GM23338 (cell line): ENCODE measurements at regions not wholly inside any gene's neighbourhood (a gene's known extent, or its start where the extent isn't known, plus 50 kb on each side); places are given as distances from the start of the nearest gene placed in this dataset.

Experiments
- ATAC-seq: fragments of 200-7000 bp; cut with Tn5 transposase; 3 replicates; pipeline ENCODE4 v1.9.1; 2020
- DNase-seq: peaks from one replicate; pipeline ENCODE4 v3.0.0-alpha.2; 2015; ENCODE audit warnings: low spot score
- H2AFZ ChIP-seq: fragments of 200-600 bp; sonication (generic); 2 replicates; pipeline ENCODE4 v1.8.0; 2016; ENCODE audit warnings: antibody characterized with exemption, mild to moderate bottlenecking, moderate library complexity
- H3F3A ChIP-seq: fragments of 200-600 bp; sonication (generic); replicated peaks from 2 replicates; pipeline ENCODE4 v1.8.0; 2017; ENCODE audit warnings: antibody characterized with exemption, mixed run types, low read depth
- H3K27ac ChIP-seq: fragments of 200-600 bp; sonication (generic); 2 replicates; pipeline ENCODE4 v1.6.1; 2016; ENCODE audit warnings: low read depth
- H3K27me3 ChIP-seq: fragments of 200-600 bp; sonication (generic); 2 replicates; pipeline ENCODE4 v1.8.0; 2016; ENCODE audit warnings: mild to moderate bottlenecking, mixed run types, moderate library complexity; ENCODE audit not compliant: insufficient read depth
- H3K36me3 ChIP-seq: fragments of 200-600 bp; sonication (generic); 2 replicates; pipeline ENCODE4 v1.8.0; 2016; ENCODE audit warnings: mild to moderate bottlenecking; ENCODE audit not compliant: insufficient read depth
- H3K4me1 ChIP-seq: fragments of 200-600 bp; sonication (generic); 2 replicates; pipeline ENCODE4 v1.8.0; 2016; ENCODE audit warnings: mild to moderate bottlenecking, moderate library complexity; ENCODE audit not compliant: insufficient read depth
- H3K4me2 ChIP-seq: fragments of 200-600 bp; sonication (generic); 2 replicates; pipeline ENCODE4 v1.7.1; 2017; ENCODE audit warnings: mixed run types
- H3K4me3 ChIP-seq: fragments of 200-600 bp; sonication (generic); 2 replicates; pipeline ENCODE4 v1.6.1; 2016; ENCODE audit warnings: mixed run types
- H3K79me2 ChIP-seq: fragments of 200-600 bp; sonication (generic); replicated peaks from 2 replicates; pipeline ENCODE4 v1.8.0; 2017; ENCODE audit warnings: mild to moderate bottlenecking; ENCODE audit not compliant: insufficient read depth
- H3K9me2 ChIP-seq: fragments of 200-600 bp; sonication (generic); 2 replicates; pipeline ENCODE4 v1.8.0; 2017; ENCODE audit not compliant: insufficient read depth
- H4K20me1 ChIP-seq: fragments of 200-600 bp; sonication (generic); replicated peaks from 2 replicates; pipeline ENCODE4 v1.8.0; 2017; ENCODE audit warnings: mild to moderate bottlenecking; ENCODE audit not compliant: insufficient read depth
- H3K27ac Mint-ChIP-seq: 2 replicates; pipeline ENCODE4 v1.8.0; 2020; ENCODE audit warnings: inconsistent platforms, mild to moderate bottlenecking, moderate library complexity, mixed read lengths
- H3K27me3 Mint-ChIP-seq: 3 replicates; pipeline ENCODE4 v1.8.0; 2022; ENCODE audit warnings: low read depth, mild to moderate bottlenecking, moderate library complexity, mixed read lengths, inconsistent platforms; ENCODE audit not compliant: insufficient read depth, poor library complexity
- H3K36me3 Mint-ChIP-seq: 3 replicates; pipeline ENCODE4 v1.8.0; 2021; ENCODE audit warnings: low read depth, mild to moderate bottlenecking, inconsistent platforms, moderate library complexity, mixed read lengths
- H3K4me1 Mint-ChIP-seq: 3 replicates; pipeline ENCODE4 v1.8.0; 2020; ENCODE audit warnings: mild to moderate bottlenecking, inconsistent platforms, mixed read lengths
- H3K4me3 Mint-ChIP-seq: 3 replicates; pipeline ENCODE4 v1.8.0; 2021; ENCODE audit warnings: moderate library complexity, mild to moderate bottlenecking, inconsistent platforms, mixed read lengths
- H3K9me3 Mint-ChIP-seq: 3 replicates; pipeline ENCODE4 v1.8.0; 2020; ENCODE audit warnings: moderate library complexity, mild to moderate bottlenecking, inconsistent platforms, mixed read lengths
- CREB1 ChIP-seq: fragments of 250-450 bp; sonication (Bioruptor Pico); IDR thresholded peaks from 2 replicates; pipeline ENCODE4 v1.5.0; 2020; ENCODE audit warnings: low read depth, mild to moderate bottlenecking, moderate library complexity
- CTCF ChIP-seq, 2 experiments: fragments of 200-600 bp in 1 of 2; sonication (generic) in 1 of 2; conservative IDR thresholded peaks; 2 replicates each; pipeline versions ENCODE4 v1.5.1 to v1.6.1; 2016 to 2017; ENCODE audit warnings: antibody characterized with exemption in 2 of 2, low read depth in 2 of 2, mild to moderate bottlenecking in 2 of 2, moderate library complexity in 1 of 2
- ETS1 ChIP-seq: IDR thresholded peaks from 2 replicates; pipeline ENCODE4 v1.6.1; 2016; ENCODE audit warnings: antibody characterized with exemption
- EZH2 ChIP-seq: fragments of 200-600 bp; sonication (generic); IDR thresholded peaks from one replicate; pipeline ENCODE4 v1.8.0; 2017; ENCODE audit warnings: antibody characterized with exemption, mild to moderate bottlenecking, low read depth; ENCODE audit not compliant: unreplicated experiment
- EZH2phosphoT487 ChIP-seq: fragments of 200-600 bp; sonication (generic); IDR thresholded peaks from one replicate; pipeline ENCODE4 v1.8.1; 2018; ENCODE audit warnings: antibody characterized with exemption; ENCODE audit not compliant: unreplicated experiment
- JUNB ChIP-seq: IDR thresholded peaks from one replicate; pipeline ENCODE4 v1.6.1; 2016; ENCODE audit warnings: antibody characterized with exemption; ENCODE audit not compliant: unreplicated experiment
- NANOG ChIP-seq: IDR thresholded peaks from 2 replicates; pipeline ENCODE4 v1.6.1; 2016; ENCODE audit warnings: antibody characterized with exemption, borderline replicate concordance
- POLR2AphosphoS5 ChIP-seq: IDR thresholded peaks from 2 replicates; pipeline ENCODE4 v1.6.1; 2016; ENCODE audit warnings: antibody characterized with exemption, low read depth
- REST ChIP-seq: IDR thresholded peaks from one replicate; pipeline ENCODE4 v1.6.1; 2018; ENCODE audit warnings: antibody characterized with exemption; ENCODE audit not compliant: unreplicated experiment
- STAT1 ChIP-seq: IDR thresholded peaks from one replicate; pipeline ENCODE4 v1.6.1; 2016; ENCODE audit warnings: antibody characterized with exemption; ENCODE audit not compliant: unreplicated experiment
- ZNF114 ChIP-seq: fragments of 250-450 bp; sonication (Bioruptor Pico); IDR thresholded peaks from 2 replicates; pipeline ENCODE4 v1.5.0; 2020; ENCODE audit warnings: mild to moderate bottlenecking, moderate library complexity
- ZNF331 ChIP-seq: fragments of 250-450 bp; sonication (Bioruptor Pico); IDR thresholded peaks from 2 replicates; pipeline ENCODE4 v1.5.0; 2020; ENCODE audit warnings: low read depth, mild to moderate bottlenecking, moderate library complexity
- ZNF462 ChIP-seq: fragments of 250-450 bp; sonication (Bioruptor Pico); IDR thresholded peaks from 2 replicates; pipeline ENCODE4 v1.5.0; 2020; ENCODE audit warnings: mild to moderate bottlenecking, moderate library complexity

- Mint-ChIP-seq H3K9me3 (peaks cover 8% of the 10 kb centered on the region; the same call in 1 of the 3 replicates), H3K27me3 (no peaks in the 10 kb centered on the region), H3K36me3 (no peaks in the 10 kb centered on the region), H3K27ac (no peak overlapping the region), H3K4me1 (no peaks in the 10 kb centered on the region), H3K4me3 (no peak overlapping the region)
- Histone ChIP-seq H2AFZ (no peak overlapping the region), H3K4me3 (no peak overlapping the region), H3K9me2 (no peaks in the 10 kb centered on the region), H3K36me3 (no peaks in the 10 kb centered on the region; the same call in 1 of the 2 replicates), H3K4me2 (no peak overlapping the region), H3K27me3 (no peaks in the 10 kb centered on the region), H3K4me1 (no peaks in the 10 kb centered on the region), H4K20me1 (no peaks in the 10 kb centered on the region), H3F3A (no peaks in the 10 kb centered on the region), H3K27ac (no peak overlapping the region), H3K79me2 (no peaks in the 10 kb centered on the region)
- DNase-seq, result no peak
- TF ChIP-seq CREB1 (CRISPR knock-in tag) (no peak), POLR2AphosphoS5 (no peak), EZH2 (no peak), NANOG (no peak), ZNF114 (no peak), CTCF (conservative IDR thresholded peaks at IDR 0.05; ENCODE audit: low read depth in 2 of 2) (no peak), ZNF331 (no peak), ZNF462 (CRISPR knock-in tag) (no peak), EZH2phosphoT487 (no peak), REST (no peak), ETS1 (no peak), STAT1 (no peak), JUNB (no peak)
- no peak for ATAC-seq
These were observed 148.8 kb upstream of the MTAP start for GRCh38 chr9:21653589-21653988.
